HL-60 (cell line): ENCODE measurements at regions not wholly inside any gene's neighbourhood (a gene's known extent, or its start where the extent isn't known, plus 50 kb on each side); places are given as distances from the start of the nearest gene placed in this dataset.

Source experiments
- DNase-seq, 2 experiments: peaks; one replicate each; pipeline ENCODE4 v3.0.0-alpha.2; 2010 to 2020; ENCODE audit warnings: low read depth in 1 of 2, low spot score in 1 of 2
- H3K27ac ChIP-seq: fragments of 250-450 bp; sonication (Bioruptor Pico); replicated peaks from 2 replicates; pipeline ENCODE4 v1.5.1; 2020; ENCODE audit warnings: mild to moderate bottlenecking, moderate library complexity
- H3K27me3 ChIP-seq: fragments of 250-450 bp; sonication (Bioruptor Pico); 2 replicates; pipeline ENCODE4 v1.5.1; 2021; ENCODE audit warnings: mild to moderate bottlenecking, moderate library complexity; ENCODE audit not compliant: insufficient read depth, poor library complexity, severe bottlenecking
- H3K4me3 ChIP-seq: replicated peaks from 2 replicates; pipeline ENCODE4 v1.5.1; 2011; ENCODE audit warnings: mild to moderate bottlenecking, control low read depth, low read length; ENCODE audit not compliant: insufficient read depth
- GABPA ChIP-seq: IDR thresholded peaks from 2 replicates; pipeline ENCODE4 v1.6.1; 2012; ENCODE audit warnings: low read depth
- POLR2AphosphoS5 ChIP-seq: IDR thresholded peaks from 2 replicates; pipeline ENCODE4 v1.6.1; 2012; ENCODE audit warnings: low read depth
- SPI1 ChIP-seq: IDR thresholded peaks from 2 replicates; pipeline ENCODE4 v1.6.1; 2012; ENCODE audit warnings: low read depth, mild to moderate bottlenecking, borderline replicate concordance
- TF ChIP-seq, protein P1 (sequence below): IDR thresholded peaks from one replicate; pipeline ENCODE4 v1.5.1; 2011; ENCODE audit warnings: low read length, control low read depth, inconsistent platforms; ENCODE audit not compliant: insufficient read depth
- TF ChIP-seq, protein P2 (sequence below): IDR thresholded peaks from 2 replicates; pipeline ENCODE4 v1.6.1; 2012; ENCODE audit warnings: low read depth; ENCODE audit not compliant: insufficient replicate concordance

DNA sequence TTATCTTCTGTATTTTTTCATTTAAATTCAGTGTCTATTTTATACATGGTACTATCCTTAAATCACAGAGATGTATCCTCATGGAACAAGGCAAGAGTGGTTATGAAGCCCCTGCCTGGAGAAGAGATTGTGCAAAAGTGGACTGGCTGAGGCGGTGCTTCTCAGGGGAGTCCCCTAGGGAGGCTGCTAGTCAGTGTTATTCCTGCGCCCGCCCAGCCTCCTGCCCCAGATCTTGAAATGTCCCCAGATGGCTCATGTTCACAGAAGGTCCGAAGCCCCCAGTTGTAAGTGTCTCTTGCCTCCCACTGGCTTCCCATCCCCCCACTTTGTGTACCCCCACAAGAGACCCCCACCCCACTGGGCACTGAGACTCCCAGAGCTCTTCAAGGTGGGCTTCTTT, 366.9 kb downstream of the TNS3 start:
- H3K27ac ChIP-seq, result no peak overlapping the region
- no peaks in the 10 kb centered on the region for H3K27me3 ChIP-seq
- TF ChIP-seq SPI1 (no peak), GABPA (no peak), POLR2AphosphoS5 (no peak)
- TF ChIP-seq, protein P1, sequence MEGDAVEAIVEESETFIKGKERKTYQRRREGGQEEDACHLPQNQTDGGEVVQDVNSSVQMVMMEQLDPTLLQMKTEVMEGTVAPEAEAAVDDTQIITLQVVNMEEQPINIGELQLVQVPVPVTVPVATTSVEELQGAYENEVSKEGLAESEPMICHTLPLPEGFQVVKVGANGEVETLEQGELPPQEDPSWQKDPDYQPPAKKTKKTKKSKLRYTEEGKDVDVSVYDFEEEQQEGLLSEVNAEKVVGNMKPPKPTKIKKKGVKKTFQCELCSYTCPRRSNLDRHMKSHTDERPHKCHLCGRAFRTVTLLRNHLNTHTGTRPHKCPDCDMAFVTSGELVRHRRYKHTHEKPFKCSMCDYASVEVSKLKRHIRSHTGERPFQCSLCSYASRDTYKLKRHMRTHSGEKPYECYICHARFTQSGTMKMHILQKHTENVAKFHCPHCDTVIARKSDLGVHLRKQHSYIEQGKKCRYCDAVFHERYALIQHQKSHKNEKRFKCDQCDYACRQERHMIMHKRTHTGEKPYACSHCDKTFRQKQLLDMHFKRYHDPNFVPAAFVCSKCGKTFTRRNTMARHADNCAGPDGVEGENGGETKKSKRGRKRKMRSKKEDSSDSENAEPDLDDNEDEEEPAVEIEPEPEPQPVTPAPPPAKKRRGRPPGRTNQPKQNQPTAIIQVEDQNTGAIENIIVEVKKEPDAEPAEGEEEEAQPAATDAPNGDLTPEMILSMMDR, result no peak
- TF ChIP-seq, protein P2, sequence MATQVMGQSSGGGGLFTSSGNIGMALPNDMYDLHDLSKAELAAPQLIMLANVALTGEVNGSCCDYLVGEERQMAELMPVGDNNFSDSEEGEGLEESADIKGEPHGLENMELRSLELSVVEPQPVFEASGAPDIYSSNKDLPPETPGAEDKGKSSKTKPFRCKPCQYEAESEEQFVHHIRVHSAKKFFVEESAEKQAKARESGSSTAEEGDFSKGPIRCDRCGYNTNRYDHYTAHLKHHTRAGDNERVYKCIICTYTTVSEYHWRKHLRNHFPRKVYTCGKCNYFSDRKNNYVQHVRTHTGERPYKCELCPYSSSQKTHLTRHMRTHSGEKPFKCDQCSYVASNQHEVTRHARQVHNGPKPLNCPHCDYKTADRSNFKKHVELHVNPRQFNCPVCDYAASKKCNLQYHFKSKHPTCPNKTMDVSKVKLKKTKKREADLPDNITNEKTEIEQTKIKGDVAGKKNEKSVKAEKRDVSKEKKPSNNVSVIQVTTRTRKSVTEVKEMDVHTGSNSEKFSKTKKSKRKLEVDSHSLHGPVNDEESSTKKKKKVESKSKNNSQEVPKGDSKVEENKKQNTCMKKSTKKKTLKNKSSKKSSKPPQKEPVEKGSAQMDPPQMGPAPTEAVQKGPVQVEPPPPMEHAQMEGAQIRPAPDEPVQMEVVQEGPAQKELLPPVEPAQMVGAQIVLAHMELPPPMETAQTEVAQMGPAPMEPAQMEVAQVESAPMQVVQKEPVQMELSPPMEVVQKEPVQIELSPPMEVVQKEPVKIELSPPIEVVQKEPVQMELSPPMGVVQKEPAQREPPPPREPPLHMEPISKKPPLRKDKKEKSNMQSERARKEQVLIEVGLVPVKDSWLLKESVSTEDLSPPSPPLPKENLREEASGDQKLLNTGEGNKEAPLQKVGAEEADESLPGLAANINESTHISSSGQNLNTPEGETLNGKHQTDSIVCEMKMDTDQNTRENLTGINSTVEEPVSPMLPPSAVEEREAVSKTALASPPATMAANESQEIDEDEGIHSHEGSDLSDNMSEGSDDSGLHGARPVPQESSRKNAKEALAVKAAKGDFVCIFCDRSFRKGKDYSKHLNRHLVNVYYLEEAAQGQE, result no peak
- DNase-seq, result no peak
- H3K4me3 ChIP-seq, result no peak overlapping the region

DNA sequence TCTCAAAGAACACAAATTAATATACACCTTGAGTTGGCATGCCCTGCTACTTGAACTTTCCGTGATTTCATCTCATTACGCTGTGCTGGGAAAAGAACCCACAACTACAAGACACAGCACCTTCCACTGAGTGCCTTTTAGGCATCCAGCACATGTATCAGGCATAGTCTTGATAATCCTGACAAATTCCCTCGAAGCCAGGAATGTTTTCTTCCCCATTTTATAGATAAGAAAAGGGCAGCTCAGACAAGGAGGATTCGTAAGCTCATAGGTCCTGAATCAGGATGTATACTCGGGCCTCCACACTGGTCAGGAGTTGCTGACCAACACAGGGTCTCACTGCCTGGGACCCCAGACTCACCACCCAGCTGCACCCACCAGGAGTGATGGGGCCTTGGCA, 368.6 kb downstream of the TNS3 start:
- Histone ChIP-seq H3K27ac (no peak overlapping the region), H3K4me3 (no peak overlapping the region), H3K27me3 (no peaks in the 10 kb centered on the region)
- no peak for DNase-seq
- TF ChIP-seq, protein P1, result no peak
- TF ChIP-seq, protein P2, result no peak
- no peak for TF ChIP-seq GABPA
- TF ChIP-seq SPI1, result no peak
- no peak for TF ChIP-seq POLR2AphosphoS5

DNA sequence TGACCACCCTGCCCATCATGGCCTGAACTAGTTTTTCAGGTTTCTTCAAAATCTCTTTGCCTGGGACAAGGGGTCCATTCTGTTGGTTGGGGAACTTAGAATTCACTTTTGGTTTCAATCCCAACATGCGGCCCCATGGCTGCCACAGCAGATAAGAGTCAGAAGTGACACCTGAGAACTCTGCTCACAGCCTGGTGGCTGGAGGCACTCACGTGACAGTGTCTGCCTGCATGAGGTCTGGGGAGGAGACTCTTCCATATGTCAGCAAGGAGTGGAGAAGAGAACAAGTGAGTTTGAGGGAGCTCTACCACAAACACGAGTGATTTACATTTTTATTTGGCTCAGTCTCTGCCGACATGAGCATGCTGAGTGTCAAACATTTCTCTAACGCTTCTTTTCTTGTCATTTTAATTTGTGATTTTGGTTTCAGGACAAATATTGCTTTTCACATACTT, 370.4 kb downstream of the TNS3 start:
- no peak overlapping the region for H3K27ac ChIP-seq
- DNase-seq, result no peak
- TF ChIP-seq SPI1, result no peak
- TF ChIP-seq, protein P2, result no peak
- no peak for TF ChIP-seq GABPA
- TF ChIP-seq, protein P1, result no peak
- TF ChIP-seq POLR2AphosphoS5, result no peak
- no peaks in the 10 kb centered on the region for H3K27me3 ChIP-seq
- H3K4me3 ChIP-seq, result no peak overlapping the region
